Caki2 (cell line): ENCODE measurements at regions not wholly inside any gene's neighbourhood (a gene's known extent, or its start where the extent isn't known, plus 50 kb on each side); places are given as distances from the start of the nearest gene placed in this dataset.
A peak's percentile ranks its signal among the peaks of the same experiment; 100 is the strongest.

Source experiments
- DNase-seq: peaks from one replicate; pipeline ENCODE4 v3.0.0-alpha.2; 2015; ENCODE audit warnings: low read depth
- in situ Hi-C: cut with HindIII; loops from 2 replicates; pipeline ENCODE4 v1.10.0; 2016; ENCODE audit warnings: low sequenced_read_pairs, low pct_unique_long_range_greater_than_20kb, mixed read lengths

- DNase-seq, result no peak
- in situ Hi-C loops, result no loop called here
Observed at GRCh38 chr18:51802569-51803428, 537.2 kb upstream of the DCC start.

- in situ Hi-C loops, result no loop called here
- no peak for DNase-seq
Observed at GRCh38 chr18:51807336-51807735, 532.7 kb upstream of the DCC start.

GRCh38 chr18:51811883-51812282, 528.1 kb upstream of the DCC start:
- in situ Hi-C loops, result no loop called here
- DNase-seq, result no peak

DNA sequence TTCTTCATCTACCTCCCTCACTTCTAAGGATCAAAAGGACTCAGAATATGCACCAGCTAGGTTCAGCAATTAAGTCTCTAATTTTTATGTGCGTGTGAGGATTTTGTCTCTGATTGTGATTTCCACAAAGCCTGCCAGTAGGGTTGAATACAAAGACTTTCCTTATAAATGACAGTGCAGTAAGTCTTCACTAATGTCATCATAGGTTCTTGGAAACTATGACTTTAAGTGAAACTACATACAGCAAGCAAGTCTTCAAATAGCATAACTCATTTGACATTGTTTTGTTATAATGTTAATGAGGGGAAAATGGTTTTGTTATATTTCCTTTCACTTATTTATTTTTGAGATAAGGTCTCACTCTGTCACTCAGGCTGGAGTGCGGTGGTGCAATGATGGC, 526.3 kb upstream of the DCC start:
- in situ Hi-C loops, result no loop called here
- no peak for DNase-seq

DNA sequence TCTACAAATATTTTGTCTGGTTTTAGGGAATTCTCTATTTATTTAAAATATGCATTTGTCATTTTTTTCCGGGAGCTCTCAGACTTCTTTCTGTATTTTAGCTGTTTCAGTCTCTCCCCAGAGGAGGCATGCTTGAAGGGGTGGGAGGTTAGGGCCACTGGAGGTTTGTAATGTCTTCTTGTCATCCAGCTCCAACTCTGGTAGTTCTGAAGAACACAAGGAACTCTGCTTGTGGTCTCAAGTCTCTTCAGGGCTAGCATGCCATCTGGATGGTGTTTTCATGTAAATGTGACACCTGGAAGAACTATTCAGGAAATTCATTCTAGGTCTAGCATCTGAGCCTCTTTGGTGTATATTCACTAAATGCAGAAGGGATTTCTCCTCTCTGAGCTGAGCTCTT, 518.4 kb upstream of the DCC start:
- in situ Hi-C loops, result no loop called here
- no peak for DNase-seq

DNA sequence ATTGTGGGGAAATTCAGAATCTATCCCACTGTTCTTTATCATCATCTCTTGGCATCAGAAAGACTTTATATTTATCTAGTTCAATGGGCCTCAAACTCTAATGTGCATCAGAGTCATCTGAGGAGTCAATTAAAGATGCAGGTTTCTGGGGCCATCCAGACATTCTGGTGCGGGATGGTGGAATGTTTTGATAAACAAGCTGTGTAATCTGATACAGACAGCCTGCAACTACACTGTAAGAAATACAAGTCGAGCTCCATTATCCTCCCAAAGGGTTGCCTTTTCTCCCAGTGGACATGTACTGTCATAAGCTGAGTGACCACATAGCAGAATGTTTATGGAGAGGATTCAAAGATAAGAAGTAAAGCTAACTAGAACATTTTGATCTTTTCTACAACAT, 515.3 kb upstream of the DCC start:
- in situ Hi-C loops, result no loop called here
- no peak for DNase-seq

GRCh38 chr18:51833850-51834249, 506.1 kb upstream of the DCC start:
- no peak for DNase-seq
- in situ Hi-C loops, result no loop called here

DNA sequence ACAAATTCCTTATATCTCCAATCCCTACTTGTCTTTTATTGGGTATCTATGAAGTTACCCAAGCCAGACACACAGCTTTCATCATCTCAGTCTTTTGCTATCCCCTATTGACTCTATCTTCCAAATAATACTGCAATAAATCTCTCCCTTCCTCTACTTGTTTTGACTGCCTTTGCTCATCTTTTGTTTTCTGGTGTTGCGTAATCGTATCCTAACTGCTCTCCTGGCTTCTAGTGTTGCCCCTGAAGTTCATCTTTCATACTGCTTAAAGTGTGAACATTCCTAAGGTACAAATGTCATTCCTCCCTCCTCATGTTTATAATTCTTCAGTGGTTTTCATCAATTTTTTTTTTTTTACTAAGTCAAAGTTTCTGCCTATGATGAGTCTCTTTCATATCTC, 491.3 kb upstream of the DCC start:
- DNase-seq, result no peak
- in situ Hi-C loops, result no loop called here

DNA sequence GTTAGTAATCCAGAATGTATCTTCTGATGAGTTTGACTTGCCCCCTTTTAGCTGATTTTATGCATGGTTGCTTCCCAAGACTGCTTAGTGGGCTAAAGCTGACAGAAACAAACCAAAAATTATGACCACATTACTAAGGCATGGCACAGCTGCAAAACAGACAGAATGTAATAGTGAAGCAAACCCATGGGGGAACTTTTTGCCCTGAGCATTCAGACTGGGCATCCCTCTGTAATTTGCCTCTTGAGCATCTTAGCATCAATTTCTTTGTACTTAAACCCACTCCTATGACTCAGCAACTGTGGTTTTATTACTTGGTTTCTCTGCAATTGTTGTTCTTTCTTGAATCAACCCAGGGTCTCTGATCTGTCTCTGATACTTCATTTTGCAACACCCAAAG, 487.3 kb upstream of the DCC start:
- DNase-seq, result peak; percentile 26
- in situ Hi-C loops, result no loop called here

GRCh38 chr18:51857989-51858388, 482.0 kb upstream of the DCC start:
- DNase-seq, result peak; percentile 33
- in situ Hi-C loops, result no loop called here

- in situ Hi-C loops, result no loop called here
- DNase-seq, result peak; percentile 54
Observed at GRCh38 chr18:51861046-51861445, 479.0 kb upstream of the DCC start.

- no peak for DNase-seq
- in situ Hi-C loops, result no loop called here
Observed at GRCh38 chr18:51862051-51862715, 477.8 kb upstream of the DCC start.

DNA sequence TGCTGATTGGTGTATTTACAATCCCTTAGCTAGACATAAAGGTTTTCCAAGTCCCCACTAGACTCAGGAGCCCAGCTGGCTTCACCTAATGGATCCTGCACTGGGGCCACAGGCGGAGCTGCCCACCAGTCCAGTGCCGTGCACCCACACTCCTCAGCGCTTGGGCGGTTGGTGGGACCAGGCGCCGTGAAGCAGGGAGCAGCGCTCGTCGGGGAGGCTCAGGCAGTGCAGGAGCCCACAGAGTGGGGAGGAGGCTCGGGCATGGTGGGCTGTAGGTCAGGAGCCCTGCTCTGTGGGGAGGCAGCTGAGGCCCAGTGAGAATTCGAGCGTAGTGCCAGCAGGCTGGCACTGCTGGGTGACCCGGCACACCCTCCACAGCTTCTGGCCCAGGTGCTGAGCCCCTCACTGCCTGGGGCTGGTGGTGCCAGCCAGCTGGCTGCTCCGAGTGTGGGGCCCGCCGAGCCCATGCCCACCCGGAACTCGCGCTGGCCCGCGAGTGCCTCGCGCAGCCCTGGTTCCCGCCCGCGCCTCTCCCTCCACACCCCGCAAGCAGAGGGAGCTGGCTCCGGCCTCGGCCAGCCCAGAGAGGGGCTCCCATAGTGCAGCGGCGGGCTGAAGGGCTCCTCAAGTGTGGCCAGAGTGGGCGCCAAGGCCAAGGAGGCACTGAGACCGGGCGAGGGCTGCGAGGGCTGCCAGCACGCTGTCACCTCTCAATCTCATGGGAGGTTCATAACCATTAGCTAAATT, 475.6 kb upstream of the DCC start:
- no peak for DNase-seq
- in situ Hi-C loops, result no loop called here

- in situ Hi-C loops, result no loop called here
- DNase-seq, result no peak
Observed at GRCh38 chr18:51865538-51865937, 474.5 kb upstream of the DCC start.

DNA sequence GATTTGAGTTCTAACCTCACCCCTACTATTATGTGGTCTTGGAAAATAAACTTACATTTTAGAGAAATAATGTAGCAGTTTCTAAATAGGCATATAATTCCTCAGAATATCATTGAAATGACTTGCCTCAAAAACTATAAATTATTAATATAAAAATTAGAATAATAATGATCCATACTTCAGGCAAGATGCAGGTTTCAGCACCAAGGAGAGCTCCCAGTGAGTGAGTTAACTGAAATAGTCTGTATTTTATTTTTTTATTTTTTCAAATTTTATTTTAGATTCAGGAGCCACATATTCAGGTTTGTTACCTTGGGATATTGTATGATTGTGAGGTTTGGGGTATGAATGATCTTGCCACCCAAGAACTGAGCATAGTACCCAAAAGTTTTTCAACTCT, 472.2 kb upstream of the DCC start:
- in situ Hi-C loops, result no loop called here
- no peak for DNase-seq

GRCh38 chr18:51878724-51879123, 461.3 kb upstream of the DCC start:
- no peak for DNase-seq
- in situ Hi-C loops, result no loop called here

DNA sequence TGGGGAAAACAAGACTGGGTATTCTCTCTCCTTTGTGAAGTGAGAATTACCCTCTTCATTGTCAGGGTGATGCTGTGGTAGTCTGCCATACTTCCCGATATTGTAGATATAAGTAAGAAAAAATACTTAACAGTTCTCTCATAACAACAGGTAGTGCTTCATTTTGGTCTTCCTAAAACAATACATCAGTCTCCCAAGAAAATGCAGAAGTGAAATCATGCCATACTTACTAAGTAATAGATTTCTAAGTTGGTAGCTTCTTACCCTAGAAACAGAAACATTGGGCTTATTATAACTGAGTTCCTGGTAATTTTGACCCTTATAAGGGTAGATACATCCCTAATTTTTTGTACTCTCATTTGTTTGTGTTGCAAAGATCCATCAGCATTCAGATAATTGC, 460.7 kb upstream of the DCC start:
- in situ Hi-C loops, result no loop called here
- DNase-seq, result no peak

- in situ Hi-C loops, result no loop called here
- DNase-seq, result no peak
Observed at GRCh38 chr18:51881394-51881793, 458.6 kb upstream of the DCC start.

- no peak for DNase-seq
- in situ Hi-C loops, result no loop called here
Observed at GRCh38 chr18:51884039-51884438, 456.0 kb upstream of the DCC start.
